ENCODE measurements at regions not wholly inside any gene's neighbourhood (a gene's known extent, or its start where the extent isn't known, plus 50 kb on each side); places are given as distances from the start of the nearest gene placed in this dataset.

DNA sequence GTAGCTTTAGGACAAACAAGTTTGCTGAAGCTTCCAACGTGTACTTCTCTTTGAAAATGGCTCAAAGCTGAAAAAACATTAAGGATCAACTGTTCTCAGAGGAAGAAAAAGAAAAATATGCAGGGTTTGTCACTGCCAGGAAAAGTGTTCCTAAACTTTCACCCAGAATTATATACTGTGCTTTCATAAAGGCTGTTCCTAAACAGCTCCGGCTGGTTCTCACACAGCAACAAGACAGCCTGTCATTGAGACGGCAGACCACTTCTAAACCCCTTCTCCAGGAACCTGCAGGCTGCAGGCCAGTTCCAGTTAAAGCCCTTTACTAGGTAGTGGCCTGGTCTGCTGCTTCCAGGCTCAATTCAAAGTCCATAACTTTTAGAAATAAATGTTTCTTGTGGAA, 97.4 kb upstream of the SOX4 start:
- no peaks in the 10 kb centered on the region for H3K36me3 ChIP-seq (replicated peaks in 1 of 2; ENCODE audit: insufficient read depth in 1 of 2, low read depth in 2 of 2)
- H3K4me3 ChIP-seq, result no peak overlapping the region
- no peak for ATAC-seq
- intact Hi-C loops (cut with DNase I), result no loop called here
- H3K4me1 ChIP-seq, result peaks cover 19% of the 10 kb centered on the region
- no peaks in the 10 kb centered on the region for H3K27me3 ChIP-seq
- WGBS, 2 donors, result 64 to 76% methylated on average over 3 of the region's 3 CpGs
- H3K27ac ChIP-seq, result no peak overlapping the region
- no peak for DNase-seq
- no peak for TF ChIP-seq POLR2A (IDR thresholded peaks at IDR 0.05)
- TF ChIP-seq, protein P1, sequence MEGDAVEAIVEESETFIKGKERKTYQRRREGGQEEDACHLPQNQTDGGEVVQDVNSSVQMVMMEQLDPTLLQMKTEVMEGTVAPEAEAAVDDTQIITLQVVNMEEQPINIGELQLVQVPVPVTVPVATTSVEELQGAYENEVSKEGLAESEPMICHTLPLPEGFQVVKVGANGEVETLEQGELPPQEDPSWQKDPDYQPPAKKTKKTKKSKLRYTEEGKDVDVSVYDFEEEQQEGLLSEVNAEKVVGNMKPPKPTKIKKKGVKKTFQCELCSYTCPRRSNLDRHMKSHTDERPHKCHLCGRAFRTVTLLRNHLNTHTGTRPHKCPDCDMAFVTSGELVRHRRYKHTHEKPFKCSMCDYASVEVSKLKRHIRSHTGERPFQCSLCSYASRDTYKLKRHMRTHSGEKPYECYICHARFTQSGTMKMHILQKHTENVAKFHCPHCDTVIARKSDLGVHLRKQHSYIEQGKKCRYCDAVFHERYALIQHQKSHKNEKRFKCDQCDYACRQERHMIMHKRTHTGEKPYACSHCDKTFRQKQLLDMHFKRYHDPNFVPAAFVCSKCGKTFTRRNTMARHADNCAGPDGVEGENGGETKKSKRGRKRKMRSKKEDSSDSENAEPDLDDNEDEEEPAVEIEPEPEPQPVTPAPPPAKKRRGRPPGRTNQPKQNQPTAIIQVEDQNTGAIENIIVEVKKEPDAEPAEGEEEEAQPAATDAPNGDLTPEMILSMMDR (IDR thresholded peaks at IDR 0.05), result no peak
- no peaks in the 10 kb centered on the region for H3K9me3 ChIP-seq

DNA sequence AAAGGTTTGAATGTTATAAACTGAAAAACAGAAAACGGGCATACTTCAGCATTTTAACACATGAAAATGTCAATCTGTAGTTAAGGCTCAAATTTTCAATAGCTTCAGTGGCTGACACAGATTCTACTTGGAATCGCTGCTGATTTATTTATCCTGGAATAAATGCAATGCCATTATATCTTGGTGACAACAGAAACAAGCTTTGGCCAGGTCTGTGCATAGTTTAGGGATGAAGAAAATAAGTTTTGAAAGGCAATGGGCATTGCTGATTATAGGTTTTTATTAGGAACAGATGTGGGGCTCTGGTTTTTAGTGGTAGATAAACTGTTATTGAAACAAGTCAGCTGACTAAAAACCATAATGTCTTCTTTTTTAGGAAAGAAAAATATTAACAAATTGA, 96.8 kb upstream of the SOX4 start:
- ATAC-seq, result no peak
- Histone ChIP-seq H3K4me1 (peaks cover 24% of the 10 kb centered on the region), H3K9me3 (no peaks in the 10 kb centered on the region), H3K36me3 (replicated peaks in 1 of 2; ENCODE audit: insufficient read depth in 1 of 2, low read depth in 2 of 2) (no peaks in the 10 kb centered on the region), H3K4me3 (no peak overlapping the region), H3K27me3 (no peaks in the 10 kb centered on the region), H3K27ac (no peak overlapping the region)
- 77 to 82% methylated on average over 2 of the region's 2 CpGs for WGBS, 2 donors
- TF ChIP-seq, protein P1 (IDR thresholded peaks at IDR 0.05), result no peak
- TF ChIP-seq POLR2A (IDR thresholded peaks at IDR 0.05), result no peak
- intact Hi-C loops (cut with DNase I), result no loop called here
- DNase-seq, result no peak

GRCh38 chr6:21500314-21501020, 93.1 kb upstream of the SOX4 start:
- H3K4me3 ChIP-seq, result no peak overlapping the region
- H3K4me1 ChIP-seq, result peaks cover 31% of the 10 kb centered on the region
- ATAC-seq (peak; percentile 25), DNase-seq (peak in 2 of 4 donors; percentile 36 to 40)
- TF ChIP-seq POLR2A (IDR thresholded peaks at IDR 0.05), result no peak
- TF ChIP-seq, protein P1 (IDR thresholded peaks at IDR 0.05), result no peak
- intact Hi-C loops (cut with DNase I), result no loop called here
- H3K27me3 ChIP-seq, result no peaks in the 10 kb centered on the region
- no peaks in the 10 kb centered on the region for H3K9me3 ChIP-seq
- peak overlapping the region; percentile 65 to 84 (median 72) for H3K27ac ChIP-seq
- 38 to 42% methylated on average over 5 of the region's 5 CpGs for WGBS, 2 donors
- no peaks in the 10 kb centered on the region for H3K36me3 ChIP-seq (replicated peaks in 1 of 2; ENCODE audit: insufficient read depth in 1 of 2, low read depth in 2 of 2)

DNA sequence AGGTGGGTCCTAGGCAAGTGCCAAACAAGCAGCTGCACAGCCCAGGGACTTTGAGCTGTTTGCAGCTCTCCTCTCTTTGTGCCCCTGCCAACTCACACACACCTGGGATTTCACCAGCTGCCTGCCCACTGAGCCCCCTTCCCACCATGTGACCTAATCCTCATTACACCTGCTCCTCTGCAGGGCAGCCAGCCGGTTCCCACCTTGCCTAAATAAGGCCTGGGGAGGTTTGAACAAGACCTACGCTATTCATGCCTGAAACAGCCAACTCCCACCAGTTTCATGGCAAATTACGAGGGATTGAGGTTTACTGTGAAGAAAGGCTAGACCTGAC, 92.6 kb upstream of the SOX4 start:
- ATAC-seq (peak; percentile 95), DNase-seq (peak; percentile 89 to 97 (median 96))
- Histone ChIP-seq H3K27me3 (no peaks in the 10 kb centered on the region), H3K9me3 (no peaks in the 10 kb centered on the region), H3K36me3 (replicated peaks in 1 of 2; ENCODE audit: insufficient read depth in 1 of 2, low read depth in 2 of 2) (no peaks in the 10 kb centered on the region), H3K4me1 (peaks cover 31% of the 10 kb centered on the region), H3K4me3 (no peak overlapping the region), H3K27ac (peak overlapping the region; percentile 71 to 84 (median 72))
- 39 to 74% methylated on average over 3 of the region's 3 CpGs for WGBS, 2 donors
- TF ChIP-seq POLR2A (IDR thresholded peaks at IDR 0.05), result peak in 2 of 3 donors; percentile 34
- TF ChIP-seq, protein P1 (IDR thresholded peaks at IDR 0.05), result no peak
- intact Hi-C loops (cut with DNase I), result no loop called here

- no peaks in the 10 kb centered on the region for H3K27me3 ChIP-seq
- TF ChIP-seq POLR2A (IDR thresholded peaks at IDR 0.05), result no peak
- TF ChIP-seq, protein P1 (IDR thresholded peaks at IDR 0.05), result no peak
- intact Hi-C loops (cut with DNase I), result no loop called here
- 21 to 40% methylated on average over 1 of the region's 1 CpG for WGBS, 2 donors
- H3K27ac ChIP-seq, result peak overlapping the region; percentile 71 to 84 (median 72)
- no peaks in the 10 kb centered on the region for H3K9me3 ChIP-seq
- DNase-seq, result peak in 1 of 4 donors; percentile 34
- ATAC-seq, result peak; percentile 53
- no peak overlapping the region for H3K4me3 ChIP-seq
- H3K4me1 ChIP-seq, result peaks cover 31% of the 10 kb centered on the region
- no peaks in the 10 kb centered on the region for H3K36me3 ChIP-seq (replicated peaks in 1 of 2; ENCODE audit: insufficient read depth in 1 of 2, low read depth in 2 of 2)
Measured at GRCh38 chr6:21501815-21502214, 91.7 kb upstream of the SOX4 start.

Measured in body of pancreas (tissue), 4 donors.